OCI-LY7 (cell line): ENCODE measurements at regions not wholly inside any gene's neighbourhood (a gene's known extent, or its start where the extent isn't known, plus 50 kb on each side); places are given as distances from the start of the nearest gene placed in this dataset.

Source experiments
- BruUV-seq: library from RNA; stranded (reverse); fragments of 400-500 nt; replicated peaks from 2 replicates; lab custom pipeline; 2021; lab: Mats Ljungman, UMichigan
- CTCF ChIA-PET: fragments of 300-600 bp; sonication (Branson Sonifier 250); formaldehyde crosslinking; loops from one replicate; lab custom pipeline; 2022; ENCODE audit warnings: antibody characterized with exemption; ENCODE audit not compliant: unreplicated experiment; lab: Charles Lee
- POLR2A ChIA-PET: fragments of 300-600 bp; sonication (Branson Sonifier 250); formaldehyde crosslinking; loops from one replicate; lab custom pipeline; 2022; ENCODE audit warnings: antibody characterized with exemption; lab: Charles Lee
- DNase-seq: peaks from one replicate; pipeline ENCODE4 v3.0.0-alpha.2; 2015; ENCODE audit warnings: low spot score
- H2AFZ ChIP-seq: fragments of 200-600 bp; sonication (generic), shearing (Covaris generic); 2 replicates; pipeline ENCODE4 v1.6.1; 2014; ENCODE audit warnings: mild to moderate bottlenecking, antibody characterized with exemption, low read length, moderate library complexity
- H3K27ac ChIP-seq: fragments of 200-600 bp; sonication (generic); 2 replicates; pipeline ENCODE4 v1.5.1; 2014; ENCODE audit warnings: mixed run types, low read depth, mild to moderate bottlenecking, moderate library complexity, low read length, inconsistent platforms; ENCODE audit not compliant: poor library complexity, severe bottlenecking
- H3K36me3 ChIP-seq: fragments of 200-600 bp; sonication (generic); 2 replicates; pipeline ENCODE4 v1.6.1; 2014; ENCODE audit warnings: mild to moderate bottlenecking, antibody characterized with exemption, low read length, moderate library complexity, mixed read lengths; ENCODE audit not compliant: insufficient read depth
- H3K4me1 ChIP-seq: fragments of 200-600 bp; sonication (generic); 2 replicates; pipeline ENCODE4 v1.5.1; 2014; ENCODE audit warnings: mild to moderate bottlenecking, low read length; ENCODE audit not compliant: insufficient read depth, poor library complexity, severe bottlenecking
- H3K4me2 ChIP-seq: fragments of 200-600 bp; sonication (generic); 2 replicates; pipeline ENCODE4 v1.6.1; 2014; ENCODE audit warnings: mild to moderate bottlenecking, low read length
- H3K4me3 ChIP-seq: fragments of 200-600 bp; sonication (generic); 2 replicates; pipeline ENCODE4 v1.5.1; 2014; ENCODE audit warnings: mild to moderate bottlenecking, low read depth, low read length; ENCODE audit not compliant: poor library complexity, severe bottlenecking
- H3K79me2 ChIP-seq: fragments of 200-600 bp; sonication (generic); 2 replicates; pipeline ENCODE4 v1.6.1; 2016; ENCODE audit warnings: low read depth, mild to moderate bottlenecking, low read length, moderate library complexity, mixed read lengths; ENCODE audit not compliant: insufficient read depth
- H3K9me2 ChIP-seq: fragments of 200-600 bp; sonication (generic); 2 replicates; pipeline ENCODE4 v1.6.1; 2016; ENCODE audit warnings: mild to moderate bottlenecking, low read length, mixed read lengths; ENCODE audit not compliant: insufficient read depth
- H3K9me3 ChIP-seq: fragments of 200-600 bp; sonication (generic); 2 replicates; pipeline ENCODE4 v1.6.1; 2014; ENCODE audit warnings: mild to moderate bottlenecking, mixed run types, low read length, mixed read lengths
- H4K20me1 ChIP-seq: fragments of 200-600 bp; sonication (generic); 2 replicates; pipeline ENCODE4 v1.6.1; 2014; ENCODE audit warnings: mild to moderate bottlenecking, antibody characterized with exemption, low read length, moderate library complexity, mixed read lengths; ENCODE audit not compliant: insufficient read depth
- EZH2phosphoT487 ChIP-seq: fragments of 200-600 bp; sonication (generic); IDR thresholded peaks from 2 replicates; pipeline ENCODE4 v1.6.1; 2018; ENCODE audit warnings: low read depth, borderline replicate concordance, mild to moderate bottlenecking, mixed run types, antibody characterized with exemption, low read length, moderate library complexity, mixed read lengths
- intact Hi-C: fragments of 100-400 bp; cut with micrococcal nuclease; formaldehyde crosslinking; loops from one replicate; pipeline ENCODE4 v1.10.0; 2022; ENCODE audit not compliant: unreplicated experiment
- TF ChIP-seq, protein P1 (sequence below): fragments of 200-600 bp; sonication (generic); conservative IDR thresholded peaks from 2 replicates; pipeline ENCODE4 v1.5.1; 2014; ENCODE audit warnings: mild to moderate bottlenecking, antibody characterized with exemption, low read length, moderate library complexity, mixed read lengths

DNA sequence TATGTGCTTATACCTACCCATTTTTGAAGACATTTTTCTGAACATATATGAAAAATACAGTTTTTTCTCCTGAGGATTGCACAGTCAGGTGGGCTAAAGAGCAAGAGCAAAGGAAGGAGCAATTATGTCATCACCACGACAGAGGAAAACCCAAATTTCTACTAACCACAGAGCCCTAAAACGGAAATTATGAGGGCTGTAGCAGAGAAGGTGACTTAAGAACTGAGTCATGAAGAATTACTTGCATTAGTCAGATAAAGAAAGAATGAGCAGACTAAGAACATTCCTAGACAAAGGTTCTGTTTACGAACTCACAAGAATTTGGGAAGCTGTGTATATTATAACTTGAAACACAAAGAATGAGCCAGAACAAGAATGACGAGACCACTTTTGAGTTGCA is 974.4 kb downstream of the NXPH1 start:
- no peak for DNase-seq
- TF ChIP-seq, protein P1, sequence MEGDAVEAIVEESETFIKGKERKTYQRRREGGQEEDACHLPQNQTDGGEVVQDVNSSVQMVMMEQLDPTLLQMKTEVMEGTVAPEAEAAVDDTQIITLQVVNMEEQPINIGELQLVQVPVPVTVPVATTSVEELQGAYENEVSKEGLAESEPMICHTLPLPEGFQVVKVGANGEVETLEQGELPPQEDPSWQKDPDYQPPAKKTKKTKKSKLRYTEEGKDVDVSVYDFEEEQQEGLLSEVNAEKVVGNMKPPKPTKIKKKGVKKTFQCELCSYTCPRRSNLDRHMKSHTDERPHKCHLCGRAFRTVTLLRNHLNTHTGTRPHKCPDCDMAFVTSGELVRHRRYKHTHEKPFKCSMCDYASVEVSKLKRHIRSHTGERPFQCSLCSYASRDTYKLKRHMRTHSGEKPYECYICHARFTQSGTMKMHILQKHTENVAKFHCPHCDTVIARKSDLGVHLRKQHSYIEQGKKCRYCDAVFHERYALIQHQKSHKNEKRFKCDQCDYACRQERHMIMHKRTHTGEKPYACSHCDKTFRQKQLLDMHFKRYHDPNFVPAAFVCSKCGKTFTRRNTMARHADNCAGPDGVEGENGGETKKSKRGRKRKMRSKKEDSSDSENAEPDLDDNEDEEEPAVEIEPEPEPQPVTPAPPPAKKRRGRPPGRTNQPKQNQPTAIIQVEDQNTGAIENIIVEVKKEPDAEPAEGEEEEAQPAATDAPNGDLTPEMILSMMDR = no peak
- no peak for TF ChIP-seq EZH2phosphoT487
- ChIA-PET POLR2A (interaction anchor here (0.6 kb wide), 2 partner anchors 87 to 366 kb away, joined by 3 read pairs; no protein-coding TSS in a partner anchor), CTCF (no interaction called here)
- H3K27ac ChIP-seq = no peak overlapping the region
- no peaks in the 10 kb centered on the region for H3K9me2 ChIP-seq
- H3K79me2 ChIP-seq = no peaks in the 10 kb centered on the region
- no peak overlapping the region for H3K4me2 ChIP-seq
- H4K20me1 ChIP-seq = no peaks in the 10 kb centered on the region
- intact Hi-C loops = no loop called here
- BruUV-seq = no TSS peak
- no peaks in the 10 kb centered on the region for H3K4me1 ChIP-seq
- no peak overlapping the region for H2AFZ ChIP-seq
- no peak overlapping the region for H3K4me3 ChIP-seq
- H3K9me3 ChIP-seq = no peaks in the 10 kb centered on the region
- no peaks in the 10 kb centered on the region for H3K36me3 ChIP-seq

DNA sequence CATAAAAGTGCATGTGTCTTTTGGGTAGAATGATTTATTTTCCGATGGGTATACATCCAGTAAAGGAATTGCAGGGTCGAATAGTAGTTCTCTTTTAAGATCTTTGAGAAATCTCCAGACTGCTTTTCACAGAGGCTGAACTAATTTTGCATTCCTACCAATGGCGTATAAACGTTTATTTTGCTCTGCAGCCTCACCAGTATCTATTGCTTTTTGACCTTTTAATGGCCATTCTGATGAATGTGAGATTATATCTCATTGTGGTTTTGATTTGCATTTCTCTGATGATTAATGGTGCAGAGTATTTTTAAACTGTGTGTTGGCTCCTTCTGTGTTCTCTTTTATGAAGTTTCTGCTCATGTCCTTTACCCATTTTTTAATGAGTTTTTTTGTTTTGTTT is 1020.1 kb downstream of the NXPH1 start:
- H3K4me2 ChIP-seq = no peak overlapping the region
- no peak overlapping the region for H3K27ac ChIP-seq
- TF ChIP-seq, protein P1 = no peak
- TF ChIP-seq EZH2phosphoT487 = no peak
- intact Hi-C loops = no loop called here
- no peak overlapping the region for H3K4me3 ChIP-seq
- BruUV-seq = no TSS peak
- no peaks in the 10 kb centered on the region for H3K9me3 ChIP-seq
- no peaks in the 10 kb centered on the region for H3K4me1 ChIP-seq
- no peak overlapping the region for H2AFZ ChIP-seq
- no peaks in the 10 kb centered on the region for H3K9me2 ChIP-seq
- ChIA-PET CTCF (no interaction called here), POLR2A (no interaction called here)
- no peaks in the 10 kb centered on the region for H4K20me1 ChIP-seq
- no peaks in the 10 kb centered on the region for H3K36me3 ChIP-seq
- no peaks in the 10 kb centered on the region for H3K79me2 ChIP-seq
- no peak for DNase-seq

DNA sequence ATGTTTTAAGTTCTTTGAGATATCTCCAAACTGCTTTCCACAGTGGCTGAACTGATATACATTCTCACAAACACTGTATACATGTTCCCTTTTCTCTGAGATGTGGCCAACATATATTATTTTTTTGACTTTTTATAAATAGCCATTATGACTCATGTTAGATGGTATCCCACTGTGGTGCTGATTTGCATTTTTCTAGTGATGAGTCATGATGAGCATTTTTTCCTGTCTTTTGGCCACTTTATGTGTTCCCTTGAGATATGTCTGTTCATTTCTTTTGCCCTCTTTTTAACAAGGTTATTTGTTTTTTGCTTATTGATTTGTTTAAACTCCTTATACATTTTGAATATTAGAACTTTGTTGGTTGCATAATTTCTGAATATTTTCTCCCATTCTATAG is 1055.1 kb downstream of the NXPH1 start:
- no peaks in the 10 kb centered on the region for H3K4me1 ChIP-seq
- H3K4me3 ChIP-seq = no peak overlapping the region
- no peak for DNase-seq
- BruUV-seq = no TSS peak
- H3K4me2 ChIP-seq = no peak overlapping the region
- no peaks in the 10 kb centered on the region for H3K36me3 ChIP-seq
- no peaks in the 10 kb centered on the region for H3K79me2 ChIP-seq
- no peak overlapping the region for H2AFZ ChIP-seq
- H3K27ac ChIP-seq = no peak overlapping the region
- H3K9me2 ChIP-seq = no peaks in the 10 kb centered on the region
- H3K9me3 ChIP-seq = no peaks in the 10 kb centered on the region
- intact Hi-C loops = no loop called here
- no peak for TF ChIP-seq EZH2phosphoT487
- TF ChIP-seq, protein P1 = no peak
- H4K20me1 ChIP-seq = no peaks in the 10 kb centered on the region
- ChIA-PET POLR2A (no interaction called here), CTCF (no interaction called here)
